AG09309 (cell line): ENCODE measurements at regions not wholly inside any gene's neighbourhood (a gene's known extent, or its start where the extent isn't known, plus 50 kb on each side); places are given as distances from the start of the nearest gene placed in this dataset.

ENCODE experiments used
- DNase-seq: peaks from one replicate; pipeline ENCODE4 v3.0.0-alpha.2; 2010; ENCODE audit warnings: low read depth
- H3K4me3 ChIP-seq: 2 replicates; pipeline ENCODE4 v1.5.1; 2011; ENCODE audit warnings: mild to moderate bottlenecking, low read depth, low read length, moderate library complexity; ENCODE audit not compliant: control insufficient read depth
- TF ChIP-seq, protein P1 (sequence below): IDR thresholded peaks from 2 replicates; pipeline ENCODE4 v1.5.1; 2011; ENCODE audit warnings: mild to moderate bottlenecking, low read depth, low read length, inconsistent platforms; ENCODE audit not compliant: insufficient read depth, control insufficient read depth; ENCODE audit errors: missing control alignments

DNA sequence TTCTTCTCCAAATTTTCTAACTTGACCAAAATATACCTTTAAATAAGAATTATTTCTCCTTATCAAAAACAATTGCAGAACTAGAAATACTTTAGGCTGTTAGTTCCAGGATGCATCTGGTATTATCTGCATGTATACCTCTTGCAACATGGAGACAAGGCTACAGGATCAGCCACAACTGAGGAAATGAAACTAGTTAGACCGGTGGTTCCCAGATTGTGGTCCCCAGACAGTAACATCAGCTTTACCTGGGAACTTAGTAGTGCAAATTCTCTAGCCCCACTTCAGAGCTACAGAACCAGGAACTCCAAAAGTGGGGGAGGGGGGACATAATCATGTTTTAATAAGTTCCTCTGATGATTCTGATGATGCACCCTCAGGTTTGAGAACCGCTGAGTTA lies 61.6 kb upstream of the C9orf72 start:
- no peak for DNase-seq
- TF ChIP-seq, protein P1, sequence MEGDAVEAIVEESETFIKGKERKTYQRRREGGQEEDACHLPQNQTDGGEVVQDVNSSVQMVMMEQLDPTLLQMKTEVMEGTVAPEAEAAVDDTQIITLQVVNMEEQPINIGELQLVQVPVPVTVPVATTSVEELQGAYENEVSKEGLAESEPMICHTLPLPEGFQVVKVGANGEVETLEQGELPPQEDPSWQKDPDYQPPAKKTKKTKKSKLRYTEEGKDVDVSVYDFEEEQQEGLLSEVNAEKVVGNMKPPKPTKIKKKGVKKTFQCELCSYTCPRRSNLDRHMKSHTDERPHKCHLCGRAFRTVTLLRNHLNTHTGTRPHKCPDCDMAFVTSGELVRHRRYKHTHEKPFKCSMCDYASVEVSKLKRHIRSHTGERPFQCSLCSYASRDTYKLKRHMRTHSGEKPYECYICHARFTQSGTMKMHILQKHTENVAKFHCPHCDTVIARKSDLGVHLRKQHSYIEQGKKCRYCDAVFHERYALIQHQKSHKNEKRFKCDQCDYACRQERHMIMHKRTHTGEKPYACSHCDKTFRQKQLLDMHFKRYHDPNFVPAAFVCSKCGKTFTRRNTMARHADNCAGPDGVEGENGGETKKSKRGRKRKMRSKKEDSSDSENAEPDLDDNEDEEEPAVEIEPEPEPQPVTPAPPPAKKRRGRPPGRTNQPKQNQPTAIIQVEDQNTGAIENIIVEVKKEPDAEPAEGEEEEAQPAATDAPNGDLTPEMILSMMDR, result no peak
- no peak overlapping the region for H3K4me3 ChIP-seq

DNA sequence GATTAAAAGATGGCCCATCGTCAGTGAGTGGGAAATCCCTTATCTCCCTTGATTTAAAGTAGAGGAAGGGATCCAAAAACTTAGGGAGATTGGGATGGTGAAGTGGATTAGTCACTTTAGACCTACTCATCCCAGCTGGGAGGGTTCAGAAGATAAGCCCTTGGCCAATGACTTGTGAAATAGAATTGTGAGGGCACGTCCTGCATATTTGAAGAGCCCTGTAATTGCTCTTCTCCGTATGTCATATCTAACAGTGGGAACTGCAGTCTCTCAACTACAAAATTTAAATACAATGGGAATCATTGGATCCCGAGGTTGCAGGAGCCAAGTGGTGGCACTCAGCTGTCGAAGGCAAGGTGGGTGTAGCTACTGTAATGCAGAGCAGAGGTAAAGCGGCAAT lies 65.4 kb upstream of the C9orf72 start:
- TF ChIP-seq, protein P1, result no peak
- no peak overlapping the region for H3K4me3 ChIP-seq
- no peak for DNase-seq

DNA sequence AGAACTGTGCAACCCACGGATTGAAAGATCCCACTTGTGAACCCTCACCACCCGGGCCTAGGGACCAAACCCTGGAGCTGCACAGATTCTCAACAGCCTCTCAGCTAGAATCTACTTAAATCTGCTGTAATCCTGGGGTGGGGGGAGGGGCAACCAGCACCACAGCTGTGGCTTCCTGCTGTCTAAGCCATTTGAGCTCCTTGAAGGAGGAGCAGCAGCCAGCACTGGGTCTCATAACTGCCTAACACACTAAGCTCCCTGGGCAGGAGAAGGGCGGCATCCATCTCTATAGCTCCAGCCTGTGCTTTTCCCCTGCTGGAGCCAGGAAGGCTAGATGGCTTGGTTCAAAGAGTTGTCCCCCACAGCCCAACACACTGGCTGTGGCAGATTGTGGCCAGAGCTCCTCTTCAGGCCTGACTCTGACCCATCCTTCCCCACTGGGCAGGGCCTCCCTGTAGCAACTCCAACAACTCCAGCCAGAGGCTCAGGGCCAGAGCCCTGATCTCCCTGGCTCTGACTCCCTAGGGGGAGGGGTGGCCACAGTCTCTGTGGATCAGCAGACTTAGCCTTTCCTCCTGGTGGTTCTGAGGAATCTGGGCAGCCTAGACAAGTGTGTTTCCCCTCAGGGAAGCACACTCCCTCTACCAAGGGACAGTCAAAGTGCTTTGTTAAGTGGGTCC lies 72.0 kb upstream of the C9orf72 start:
- TF ChIP-seq, protein P1, result no peak
- no peak for DNase-seq
- H3K4me3 ChIP-seq, result no peak overlapping the region

DNA sequence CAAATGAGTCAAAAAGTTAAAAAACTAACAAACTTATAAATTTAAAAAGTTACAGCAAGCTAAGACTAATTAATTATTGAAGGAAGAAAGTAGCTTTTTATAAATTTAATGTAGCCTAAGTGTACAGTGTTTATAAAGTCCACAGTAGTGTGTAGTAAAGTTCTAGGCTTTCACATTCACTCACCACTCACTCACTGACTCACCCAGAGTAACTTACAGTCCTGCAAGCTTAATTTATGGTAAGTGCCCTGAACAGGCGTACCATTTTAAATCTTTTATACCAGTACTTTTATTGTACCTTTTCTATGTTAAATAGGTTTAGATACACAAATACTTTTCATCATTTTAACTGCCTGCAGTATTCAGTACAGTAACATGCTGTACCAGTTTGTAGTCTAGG lies 80.0 kb upstream of the C9orf72 start:
- no peak for DNase-seq
- TF ChIP-seq, protein P1, result no peak
- no peak overlapping the region for H3K4me3 ChIP-seq

DNA sequence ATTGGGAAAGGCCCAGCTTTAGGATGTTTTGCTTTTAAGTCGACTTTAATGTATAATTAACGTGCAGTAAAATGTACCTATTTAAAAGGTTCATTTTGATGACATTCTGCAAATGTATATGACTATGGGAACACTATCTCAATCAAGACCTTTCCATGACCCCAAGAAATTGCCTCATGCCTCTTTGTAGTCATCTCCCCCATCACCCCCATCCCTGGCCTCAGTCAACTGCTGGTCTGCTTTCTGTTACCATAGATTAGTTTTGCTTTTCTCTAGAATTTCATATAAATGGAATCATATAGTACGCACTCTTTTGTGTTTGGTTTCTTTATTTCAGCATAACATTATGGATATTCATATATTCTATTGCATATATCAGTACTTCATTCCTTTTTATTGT lies 80.7 kb upstream of the C9orf72 start:
- no peak for DNase-seq
- H3K4me3 ChIP-seq, result no peak overlapping the region
- TF ChIP-seq, protein P1, result no peak

DNA sequence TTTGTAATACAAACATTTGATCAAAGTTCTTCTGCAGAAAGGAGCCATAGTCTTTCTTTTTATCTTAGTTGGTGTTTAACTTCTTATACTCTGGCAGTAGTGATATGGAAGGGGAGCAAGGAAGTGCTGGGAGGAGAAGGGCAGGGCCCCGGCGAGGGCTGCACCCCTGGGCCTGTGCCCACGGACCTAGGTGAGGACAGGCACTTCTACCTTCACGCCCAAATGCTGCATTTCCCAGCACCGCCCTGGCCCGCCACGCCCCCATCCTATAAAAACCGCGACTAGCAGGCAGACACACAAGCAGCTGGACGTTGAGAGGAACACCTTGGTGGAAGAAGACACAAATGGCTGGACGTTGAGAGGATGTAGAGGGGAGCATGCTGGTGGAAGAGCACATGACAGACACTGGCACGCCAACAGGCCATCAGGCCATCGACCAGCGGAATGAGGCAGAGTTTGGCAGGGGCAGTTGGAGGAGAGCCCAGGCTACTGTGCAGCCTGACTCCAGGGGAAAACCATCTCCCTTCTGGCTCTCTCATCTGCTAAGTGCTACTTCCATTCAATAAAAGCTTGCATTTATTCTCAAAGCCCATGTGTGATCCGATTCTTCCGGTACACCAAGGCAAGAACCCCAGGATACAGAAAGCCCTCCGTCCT lies 81.5 kb upstream of the C9orf72 start:
- TF ChIP-seq, protein P1, result no peak
- no peak for DNase-seq
- no peak overlapping the region for H3K4me3 ChIP-seq
